Activated CD8-positive, alpha-beta memory T cell treated with anti-CD3 and anti-CD28 coated beads, Interleukin-2, amount 10 ng/mL, durations not matched to agents 7 days and 5 days (primary cell): ENCODE measurements at regions not wholly inside any gene's neighbourhood (a gene's known extent, or its start where the extent isn't known, plus 50 kb on each side); places are given as distances from the start of the nearest gene placed in this dataset.
"Not testable (repeated sequence)": the region's sequence is repeated elsewhere in the genome, so short reads cannot be mapped to it uniquely, and the experiment has no call there.

Source experiments
- ATAC-seq: fragments of 150-1000 bp; cut with Tn5 transposase; one replicate; pipeline ENCODE4 v1.10.0; 2021; ENCODE audit warnings: moderate library complexity
- CTCF ChIA-PET: fragments of 350-600 bp; sonication (Branson Sonifier 250); formaldehyde crosslinking; loops from one replicate; lab custom pipeline; 2021; ENCODE audit warnings: antibody characterized with exemption; lab: Charles Lee
- DNase-seq: peaks from one replicate; pipeline ENCODE4 v3.0.0-alpha.2; 2020
- H3K27ac Mint-ChIP-seq: one replicate; pipeline ENCODE4 v1.8.0; 2021; ENCODE audit warnings: mild to moderate bottlenecking, mixed read lengths
- H3K27me3 Mint-ChIP-seq: one replicate; pipeline ENCODE4 v1.8.0; 2021; ENCODE audit warnings: mixed read lengths
- H3K36me3 Mint-ChIP-seq: one replicate; pipeline ENCODE4 v1.8.0; 2021; ENCODE audit warnings: mild to moderate bottlenecking, mixed read lengths
- H3K4me1 Mint-ChIP-seq: one replicate; pipeline ENCODE4 v1.8.0; 2021; ENCODE audit warnings: mixed read lengths
- H3K4me3 Mint-ChIP-seq: one replicate; pipeline ENCODE4 v1.8.0; 2021; ENCODE audit warnings: mild to moderate bottlenecking, moderate library complexity, mixed read lengths
- H3K9me3 Mint-ChIP-seq: one replicate; pipeline ENCODE4 v1.8.0; 2022; ENCODE audit warnings: low read depth, mixed read lengths

- CTCF ChIA-PET, ATAC-seq, H3K27me3 Mint-ChIP-seq, H3K36me3 Mint-ChIP-seq, H3K9me3 Mint-ChIP-seq, DNase-seq, H3K4me1 Mint-ChIP-seq, H3K4me3 Mint-ChIP-seq, H3K27ac Mint-ChIP-seq: not testable (repeated sequence)
These were observed 99.4 kb upstream of the C1orf174 start for GRCh38 chr1:3999514-3999913.

GRCh38 chr1:3999941-4000735, 100.1 kb upstream of the C1orf174 start:
- Mint-ChIP-seq H3K4me1 (no peaks in the 10 kb centered on the region), H3K9me3 (no peaks in the 10 kb centered on the region), H3K27me3 (peaks cover 5% of the 10 kb centered on the region), H3K4me3 (no peak overlapping the region), H3K36me3 (no peaks in the 10 kb centered on the region), H3K27ac (no peak overlapping the region)
- DNase-seq (no peak), ATAC-seq (no peak)
- CTCF ChIA-PET = no interaction called here

DNA sequence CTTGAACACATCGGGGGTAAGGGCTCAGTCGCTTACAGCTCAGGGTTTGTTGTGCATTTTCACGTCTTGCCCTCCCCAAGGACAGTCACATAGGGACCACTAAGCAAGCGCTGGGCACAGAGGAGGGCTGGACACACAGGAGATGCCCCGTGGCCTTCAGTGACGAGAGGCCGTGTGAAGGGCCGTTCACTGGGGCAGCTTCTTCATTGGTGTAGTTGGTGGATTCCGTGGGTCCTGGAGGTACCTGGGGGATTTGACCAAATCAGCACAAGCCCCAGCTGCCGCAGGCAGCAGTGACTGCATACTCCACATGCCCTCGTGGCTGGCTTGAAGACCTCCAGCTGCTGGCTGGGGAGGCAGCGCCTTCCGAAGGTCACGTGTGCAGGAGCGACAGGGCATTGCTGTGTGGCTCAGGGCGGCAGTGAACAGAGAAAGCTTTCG, 100.8 kb upstream of the C1orf174 start:
- Mint-ChIP-seq H3K36me3 (no peaks in the 10 kb centered on the region), H3K4me1 (no peaks in the 10 kb centered on the region), H3K27me3 (peaks cover 5% of the 10 kb centered on the region), H3K9me3 (no peaks in the 10 kb centered on the region), H3K27ac (no peak overlapping the region), H3K4me3 (no peak overlapping the region)
- ATAC-seq (no peak), DNase-seq (no peak)
- CTCF ChIA-PET = no interaction called here

DNA sequence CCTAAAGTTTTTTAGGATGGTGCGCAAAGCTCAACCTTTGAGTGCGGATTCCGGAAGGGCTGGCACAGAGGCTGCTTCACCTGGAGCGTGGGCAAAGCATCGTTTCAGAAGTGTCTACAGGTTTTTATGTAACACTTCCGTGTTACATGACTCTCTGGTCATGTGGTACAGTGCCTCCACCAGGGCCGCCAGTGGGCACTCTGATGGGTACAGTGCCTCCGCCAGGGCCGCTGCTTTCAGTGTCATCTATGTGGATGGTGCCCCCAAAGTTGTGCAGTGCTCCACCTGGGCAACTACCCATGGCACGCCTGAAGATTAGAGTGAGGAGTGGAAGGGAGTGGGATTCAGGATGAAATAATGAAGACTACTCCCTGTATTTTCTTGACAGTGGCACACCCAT, 101.4 kb upstream of the C1orf174 start:
- Mint-ChIP-seq H3K27me3 (peaks cover 5% of the 10 kb centered on the region), H3K4me1 (no peaks in the 10 kb centered on the region)

DNA sequence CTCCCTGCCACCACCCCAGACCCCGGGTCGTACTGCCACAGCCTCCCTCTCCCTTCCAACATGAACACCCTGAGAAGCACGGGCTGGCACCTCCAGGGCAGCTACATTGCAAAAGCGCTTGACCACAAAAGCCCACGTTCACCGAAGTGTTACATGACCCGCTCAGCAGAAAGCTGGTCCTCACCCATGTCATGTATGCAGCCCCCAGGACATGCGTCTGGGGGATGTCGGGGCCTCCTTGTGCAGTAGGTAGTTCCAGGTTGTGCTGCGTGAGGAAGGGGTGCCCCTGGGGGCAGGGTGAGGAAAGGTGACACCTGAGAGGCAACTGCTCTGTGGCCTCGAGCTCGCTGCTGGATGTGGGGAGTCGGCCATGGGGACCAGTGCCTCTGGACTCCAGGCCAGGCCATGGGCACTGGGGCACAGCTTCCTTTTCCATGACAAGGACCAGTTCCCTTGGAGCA, 102.0 kb upstream of the C1orf174 start:
- Mint-ChIP-seq H3K4me3 (no peak overlapping the region), H3K27me3 (peaks cover 5% of the 10 kb centered on the region), H3K9me3 (peaks cover 3% of the 10 kb centered on the region), H3K27ac (no peak overlapping the region), H3K4me1 (no peaks in the 10 kb centered on the region), H3K36me3 (no peaks in the 10 kb centered on the region)
- CTCF ChIA-PET = no interaction called here
- no peak for DNase-seq
- ATAC-seq = no peak

More for the DNA sequence above, 101.4 kb upstream of the C1orf174 start:
- ATAC-seq (no peak), DNase-seq (no peak)
- CTCF ChIA-PET = no interaction called here
- H3K9me3 Mint-ChIP-seq = no peaks in the 10 kb centered on the region
- H3K36me3 Mint-ChIP-seq = no peaks in the 10 kb centered on the region
- no peak overlapping the region for H3K4me3 Mint-ChIP-seq
- no peak overlapping the region for H3K27ac Mint-ChIP-seq

- DNase-seq (no peak), ATAC-seq (no peak)
- CTCF ChIA-PET = no interaction called here
- peaks cover 7% of the 10 kb centered on the region for H3K9me3 Mint-ChIP-seq
- no peaks in the 10 kb centered on the region for H3K36me3 Mint-ChIP-seq
- no peak overlapping the region for H3K4me3 Mint-ChIP-seq
- H3K4me1 Mint-ChIP-seq = no peaks in the 10 kb centered on the region
- peaks cover 5% of the 10 kb centered on the region for H3K27me3 Mint-ChIP-seq
- no peak overlapping the region for H3K27ac Mint-ChIP-seq
These were observed 102.7 kb upstream of the C1orf174 start for GRCh38 chr1:4002741-4003140.

DNA sequence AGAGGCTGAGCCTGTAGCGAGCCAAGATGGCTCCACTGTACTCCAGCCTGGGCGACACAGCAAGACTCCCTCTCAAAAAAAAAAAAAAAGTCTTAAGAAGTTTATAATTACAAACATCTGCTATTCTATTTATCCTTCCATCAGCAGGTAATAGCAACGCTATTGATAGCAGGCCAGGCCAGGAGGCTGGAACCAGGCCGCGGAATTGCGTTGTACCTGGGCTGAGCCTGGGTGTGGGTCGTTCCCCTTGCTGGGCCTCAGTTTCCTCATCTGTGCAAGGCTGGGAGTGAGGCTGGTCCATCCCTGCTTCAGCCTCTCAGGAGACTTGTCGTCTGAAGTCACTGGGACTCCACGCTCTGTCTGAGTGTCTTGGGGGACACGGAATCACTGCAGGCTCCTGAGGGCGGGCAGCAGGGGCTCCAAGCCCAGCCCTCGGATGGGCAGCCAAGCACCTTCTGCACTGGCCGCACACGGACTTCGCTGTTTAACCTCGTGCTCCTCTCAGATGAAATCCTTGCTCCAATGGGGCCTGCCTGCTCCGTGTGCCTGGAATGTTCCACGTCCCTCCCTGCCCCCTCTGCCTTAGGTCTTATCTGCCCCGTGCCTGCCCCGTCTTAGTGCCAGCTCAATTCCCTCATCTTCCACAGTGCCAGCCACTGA, 103.9 kb upstream of the C1orf174 start:
- Mint-ChIP-seq H3K27ac (no peak overlapping the region), H3K36me3 (no peaks in the 10 kb centered on the region), H3K9me3 (peaks cover 8% of the 10 kb centered on the region), H3K27me3 (peaks cover 2% of the 10 kb centered on the region), H3K4me1 (no peaks in the 10 kb centered on the region), H3K4me3 (no peak overlapping the region)
- CTCF ChIA-PET = no interaction called here
- ATAC-seq (no peak), DNase-seq (no peak)

DNA sequence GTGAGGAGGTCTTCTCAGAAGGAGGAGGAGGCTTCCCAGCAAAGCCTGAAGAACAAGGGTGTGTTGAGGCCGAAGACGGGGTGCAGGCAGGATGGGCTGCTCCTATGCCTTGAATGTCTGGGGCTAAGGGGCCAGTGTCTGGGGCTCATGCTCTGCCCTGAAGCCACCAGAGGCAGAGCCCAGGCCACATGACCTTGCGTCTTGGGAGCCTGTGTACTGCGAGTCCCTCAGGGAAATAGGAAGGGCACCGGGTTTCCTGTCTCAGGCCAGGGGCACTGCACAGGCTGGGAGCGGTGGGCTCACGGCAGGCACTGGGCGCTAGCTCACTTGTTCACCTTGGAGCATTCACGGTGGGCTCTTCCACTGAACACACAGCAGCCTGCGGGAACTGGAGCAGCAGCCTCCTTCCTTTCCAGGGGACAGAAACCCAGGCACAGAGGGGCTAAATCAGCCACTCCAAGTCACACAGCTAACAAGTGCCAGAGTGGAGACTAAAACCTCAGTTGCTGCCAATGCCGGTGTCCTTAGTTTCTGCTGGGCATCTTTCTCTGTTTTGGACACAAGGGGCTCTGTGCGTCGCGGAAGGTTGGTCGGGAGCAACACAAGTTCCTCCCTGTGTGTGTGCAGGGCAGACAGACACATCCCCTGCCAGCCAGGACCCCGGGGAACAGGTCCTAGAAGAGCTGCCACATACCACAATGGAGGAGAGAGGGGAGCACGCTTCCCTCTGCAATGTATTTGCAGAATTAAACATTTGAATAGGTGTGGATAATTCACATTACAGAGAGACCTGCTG, 104.8 kb upstream of the C1orf174 start:
- CTCF ChIA-PET = no interaction called here
- ATAC-seq (no peak), DNase-seq (no peak)
- no peaks in the 10 kb centered on the region for H3K4me1 Mint-ChIP-seq
- H3K27me3 Mint-ChIP-seq = no peaks in the 10 kb centered on the region
- no peak overlapping the region for H3K27ac Mint-ChIP-seq
- no peak overlapping the region for H3K4me3 Mint-ChIP-seq
- H3K9me3 Mint-ChIP-seq = peaks cover 8% of the 10 kb centered on the region
- no peaks in the 10 kb centered on the region for H3K36me3 Mint-ChIP-seq

DNA sequence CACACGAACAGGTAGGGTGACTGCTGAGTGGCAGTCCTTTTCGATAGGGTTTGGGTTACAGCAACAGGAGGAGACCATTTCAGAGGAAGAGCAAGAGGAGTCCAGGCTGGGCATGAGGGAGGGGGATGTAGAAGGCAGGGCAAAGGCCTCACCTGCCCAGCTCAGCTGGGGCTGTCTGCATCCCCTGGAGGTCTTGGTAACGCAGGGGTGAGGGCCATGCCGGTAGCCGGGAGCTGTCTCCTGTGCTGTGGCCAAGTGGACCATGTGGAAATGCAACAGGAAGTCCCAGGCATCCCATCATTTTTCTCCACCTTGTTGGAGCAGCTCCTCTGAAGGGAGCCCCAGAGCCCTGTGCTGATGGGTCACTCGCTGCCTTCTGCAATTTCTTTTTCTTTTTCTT, 105.4 kb upstream of the C1orf174 start:
- CTCF ChIA-PET = no interaction called here
- H3K4me1 Mint-ChIP-seq = no peaks in the 10 kb centered on the region
- no peaks in the 10 kb centered on the region for H3K27me3 Mint-ChIP-seq

GRCh38 chr1:4006676-4007374, 106.8 kb upstream of the C1orf174 start:
- ATAC-seq = no peak
- H3K27me3 Mint-ChIP-seq = no peaks in the 10 kb centered on the region
- no peak overlapping the region for H3K27ac Mint-ChIP-seq

More for the DNA sequence above, 105.4 kb upstream of the C1orf174 start:
- DNase-seq (no peak), ATAC-seq (no peak)
- no peak overlapping the region for H3K27ac Mint-ChIP-seq
- no peak overlapping the region for H3K4me3 Mint-ChIP-seq
- H3K9me3 Mint-ChIP-seq = peaks cover 8% of the 10 kb centered on the region
- H3K36me3 Mint-ChIP-seq = no peaks in the 10 kb centered on the region

GRCh38 chr1:4010284-4010683, 110.2 kb upstream of the C1orf174 start:
- peaks cover 2% of the 10 kb centered on the region for H3K27me3 Mint-ChIP-seq
- CTCF ChIA-PET = no interaction called here
- H3K27ac Mint-ChIP-seq = no peak overlapping the region
- no peak for ATAC-seq
- DNase-seq = no peak
- no peaks in the 10 kb centered on the region for H3K36me3 Mint-ChIP-seq
- H3K4me3 Mint-ChIP-seq = no peak overlapping the region
- H3K9me3 Mint-ChIP-seq = peaks cover 8% of the 10 kb centered on the region
- H3K4me1 Mint-ChIP-seq = no peaks in the 10 kb centered on the region

More at GRCh38 chr1:4006676-4007374, 106.8 kb upstream of the C1orf174 start:
- H3K9me3 Mint-ChIP-seq = peaks cover 8% of the 10 kb centered on the region
- no peaks in the 10 kb centered on the region for H3K36me3 Mint-ChIP-seq
- CTCF ChIA-PET = no interaction called here
- DNase-seq = no peak
- H3K4me3 Mint-ChIP-seq = no peak overlapping the region
- no peaks in the 10 kb centered on the region for H3K4me1 Mint-ChIP-seq

GRCh38 chr1:4010814-4011605, 110.9 kb upstream of the C1orf174 start:
- DNase-seq (no peak), ATAC-seq (no peak)
- Mint-ChIP-seq H3K4me1 (no peaks in the 10 kb centered on the region), H3K9me3 (peaks cover 8% of the 10 kb centered on the region), H3K4me3 (no peak overlapping the region), H3K36me3 (no peaks in the 10 kb centered on the region), H3K27ac (no peak overlapping the region), H3K27me3 (peaks cover 2% of the 10 kb centered on the region)
- CTCF ChIA-PET = no interaction called here
